ENCODE measurements at regions not wholly inside any gene's neighbourhood (a gene's known extent, or its start where the extent isn't known, plus 50 kb on each side); places are given as distances from the start of the nearest gene placed in this dataset.

DNA sequence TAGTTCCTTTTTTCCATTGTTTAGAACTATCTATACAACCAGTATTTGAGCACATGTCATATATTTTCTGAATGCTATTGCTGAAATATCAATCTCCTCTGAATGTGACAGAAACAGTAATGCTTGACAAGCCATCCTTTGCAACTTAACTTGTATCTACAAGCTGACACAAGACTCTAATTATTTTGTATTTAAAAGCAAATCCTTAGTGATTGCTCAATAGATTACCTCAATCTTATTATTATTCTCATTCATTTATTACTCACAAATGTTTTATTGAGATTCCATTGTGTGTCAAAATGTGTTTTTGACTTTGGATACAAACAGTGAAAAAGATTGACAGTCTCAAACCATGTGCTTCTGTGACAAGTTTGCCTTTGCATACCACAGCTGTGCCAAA lies 787.8 kb upstream of the PRR20A start:
- TF ChIP-seq, protein P1, sequence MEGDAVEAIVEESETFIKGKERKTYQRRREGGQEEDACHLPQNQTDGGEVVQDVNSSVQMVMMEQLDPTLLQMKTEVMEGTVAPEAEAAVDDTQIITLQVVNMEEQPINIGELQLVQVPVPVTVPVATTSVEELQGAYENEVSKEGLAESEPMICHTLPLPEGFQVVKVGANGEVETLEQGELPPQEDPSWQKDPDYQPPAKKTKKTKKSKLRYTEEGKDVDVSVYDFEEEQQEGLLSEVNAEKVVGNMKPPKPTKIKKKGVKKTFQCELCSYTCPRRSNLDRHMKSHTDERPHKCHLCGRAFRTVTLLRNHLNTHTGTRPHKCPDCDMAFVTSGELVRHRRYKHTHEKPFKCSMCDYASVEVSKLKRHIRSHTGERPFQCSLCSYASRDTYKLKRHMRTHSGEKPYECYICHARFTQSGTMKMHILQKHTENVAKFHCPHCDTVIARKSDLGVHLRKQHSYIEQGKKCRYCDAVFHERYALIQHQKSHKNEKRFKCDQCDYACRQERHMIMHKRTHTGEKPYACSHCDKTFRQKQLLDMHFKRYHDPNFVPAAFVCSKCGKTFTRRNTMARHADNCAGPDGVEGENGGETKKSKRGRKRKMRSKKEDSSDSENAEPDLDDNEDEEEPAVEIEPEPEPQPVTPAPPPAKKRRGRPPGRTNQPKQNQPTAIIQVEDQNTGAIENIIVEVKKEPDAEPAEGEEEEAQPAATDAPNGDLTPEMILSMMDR (conservative IDR thresholded peaks at IDR 0.05; ENCODE audit: low read depth, low read length): no peak
- TF ChIP-seq EZH2 (IDR thresholded peaks at IDR 0.05; ENCODE audit: low read length, unreplicated experiment) (no peak), EZH2phosphoT487 (IDR thresholded peaks at IDR 0.05; ENCODE audit: borderline replicate concordance, low read length) (no peak)

All from PC-3 (cell line).